ENCODE measurements at regions not wholly inside any gene's neighbourhood (a gene's known extent, or its start where the extent isn't known, plus 50 kb on each side); places are given as distances from the start of the nearest gene placed in this dataset.

- Histone ChIP-seq H3K9me3 (replicated peaks in 1 of 11) (no peaks in the 10 kb centered on the region; a peak in 1 of 22 replicates), H3K9ac (no peak overlapping the region), H3K4me2 (peak overlapping the region in 10 of 11 experiments; percentile 13 to 68 (median 46); a peak in 14 of 22 replicates), H4K20me1 (no peaks in the 10 kb centered on the region), H3K27ac (peak overlapping the region in 3 of 11 experiments; percentile 4 to 13 (median 8); a peak in 3 of 22 replicates), H3K4me1 (peaks cover 0 to 12% (median 10%) of the 10 kb centered on the region in 10 experiments; a peak in 15 of 20 replicates), H3K27me3 (no peaks in the 10 kb centered on the region), H3K4me3 (no peak overlapping the region), H3K36me3 (no peaks in the 10 kb centered on the region)
- TF ChIP-seq Cebpa-rat (IDR thresholded peaks at IDR 0.05): no peak
These were observed 379.8 kb downstream of the VPS13C start for GRCh38 chr15:61680260-61681037.

GRCh38 chr15:61671736-61672135, 388.5 kb downstream of the VPS13C start:
- no peak overlapping the region for H3K4me2 ChIP-seq

GRCh38 chr15:61668444-61668843, 391.8 kb downstream of the VPS13C start:
- Histone ChIP-seq H3K27me3 (no peaks in the 10 kb centered on the region), H3K27ac (no peak overlapping the region), H3K9me3 (replicated peaks in 1 of 11) (no peaks in the 10 kb centered on the region), H3K4me1 (no peaks in the 10 kb centered on the region), H4K20me1 (no peaks in the 10 kb centered on the region), H3K36me3 (no peaks in the 10 kb centered on the region), H3K4me3 (no peak overlapping the region), H3K9ac (no peak overlapping the region), H3K4me2 (no peak overlapping the region)
- TF ChIP-seq Cebpa-rat (IDR thresholded peaks at IDR 0.05): no peak

More at GRCh38 chr15:61671736-61672135, 388.5 kb downstream of the VPS13C start:
- no peaks in the 10 kb centered on the region for H3K36me3 ChIP-seq
- no peak overlapping the region for H3K9ac ChIP-seq
- H3K27me3 ChIP-seq: no peaks in the 10 kb centered on the region
- no peaks in the 10 kb centered on the region for H3K9me3 ChIP-seq (replicated peaks in 1 of 11)
- H3K4me3 ChIP-seq: no peak overlapping the region
- H4K20me1 ChIP-seq: no peaks in the 10 kb centered on the region
- H3K4me1 ChIP-seq: no peaks in the 10 kb centered on the region
- TF ChIP-seq Cebpa-rat (IDR thresholded peaks at IDR 0.05): no peak
- no peak overlapping the region for H3K27ac ChIP-seq

- Histone ChIP-seq H3K36me3 (no peaks in the 10 kb centered on the region), H3K27me3 (no peaks in the 10 kb centered on the region), H4K20me1 (no peaks in the 10 kb centered on the region), H3K9me3 (replicated peaks in 1 of 11) (peaks cover 5 to 10% (median 7%) of the 10 kb centered on the region in 11 experiments; a peak in 12 of 22 replicates), H3K27ac (no peak overlapping the region), H3K9ac (no peak overlapping the region), H3K4me1 (no peaks in the 10 kb centered on the region), H3K4me2 (no peak overlapping the region), H3K4me3 (no peak overlapping the region)
- TF ChIP-seq Cebpa-rat (IDR thresholded peaks at IDR 0.05): no peak
These were observed 398.5 kb downstream of the VPS13C start for GRCh38 chr15:61661791-61662190.

- no peaks in the 10 kb centered on the region for H3K4me1 ChIP-seq
- H3K27ac ChIP-seq: no peak overlapping the region
- TF ChIP-seq Cebpa-rat (IDR thresholded peaks at IDR 0.05): no peak
- H4K20me1 ChIP-seq: no peaks in the 10 kb centered on the region
- H3K27me3 ChIP-seq: no peaks in the 10 kb centered on the region
- peaks cover 5 to 10% (median 7%) of the 10 kb centered on the region in 11 experiments; a peak in 12 of 22 replicates for H3K9me3 ChIP-seq (replicated peaks in 1 of 11)
- no peak overlapping the region for H3K4me2 ChIP-seq
- no peak overlapping the region for H3K4me3 ChIP-seq
- H3K36me3 ChIP-seq: no peaks in the 10 kb centered on the region
- no peak overlapping the region for H3K9ac ChIP-seq
These were observed 399.7 kb downstream of the VPS13C start for GRCh38 chr15:61660579-61660978.

GRCh38 chr15:61659566-61660190, 400.6 kb downstream of the VPS13C start:
- Histone ChIP-seq H3K4me2 (no peak overlapping the region), H3K27ac (no peak overlapping the region), H3K4me3 (no peak overlapping the region), H3K4me1 (no peaks in the 10 kb centered on the region), H3K9ac (no peak overlapping the region), H4K20me1 (no peaks in the 10 kb centered on the region), H3K9me3 (replicated peaks in 1 of 11) (peaks cover 5 to 10% (median 7%) of the 10 kb centered on the region in 11 experiments; a peak in 12 of 22 replicates), H3K27me3 (no peaks in the 10 kb centered on the region), H3K36me3 (no peaks in the 10 kb centered on the region)
- no peak for TF ChIP-seq Cebpa-rat (IDR thresholded peaks at IDR 0.05)

GRCh38 chr15:61657461-61657860, 402.8 kb downstream of the VPS13C start:
- no peak for TF ChIP-seq Cebpa-rat (IDR thresholded peaks at IDR 0.05)
- Histone ChIP-seq H3K4me2 (no peak overlapping the region), H3K9me3 (replicated peaks in 1 of 11) (peaks cover 5 to 10% (median 7%) of the 10 kb centered on the region in 11 experiments; a peak in 12 of 22 replicates), H4K20me1 (no peaks in the 10 kb centered on the region), H3K36me3 (no peaks in the 10 kb centered on the region), H3K4me3 (no peak overlapping the region), H3K9ac (no peak overlapping the region), H3K27me3 (no peaks in the 10 kb centered on the region), H3K27ac (no peak overlapping the region), H3K4me1 (peaks cover 0 to 16% (median 13%) of the 10 kb centered on the region in 10 experiments; a peak in 16 of 20 replicates)

- Histone ChIP-seq H4K20me1 (no peaks in the 10 kb centered on the region), H3K4me3 (no peak overlapping the region), H3K36me3 (no peaks in the 10 kb centered on the region), H3K4me2 (no peak overlapping the region), H3K27ac (no peak overlapping the region), H3K4me1 (peaks cover 0 to 16% (median 13%) of the 10 kb centered on the region in 10 experiments; a peak in 16 of 20 replicates), H3K27me3 (no peaks in the 10 kb centered on the region), H3K9ac (no peak overlapping the region), H3K9me3 (replicated peaks in 1 of 11) (peaks cover 5 to 10% (median 7%) of the 10 kb centered on the region in 11 experiments; a peak in 12 of 22 replicates)
- no peak for TF ChIP-seq Cebpa-rat (IDR thresholded peaks at IDR 0.05)
These were observed 403.9 kb downstream of the VPS13C start for GRCh38 chr15:61656391-61656790.

GRCh38 chr15:61655881-61656280, 404.4 kb downstream of the VPS13C start:
- no peak overlapping the region for H3K27ac ChIP-seq
- peaks cover 5 to 10% (median 7%) of the 10 kb centered on the region in 11 experiments; a peak in 12 of 22 replicates for H3K9me3 ChIP-seq (replicated peaks in 1 of 11)
- no peaks in the 10 kb centered on the region for H3K27me3 ChIP-seq
- H4K20me1 ChIP-seq: no peaks in the 10 kb centered on the region
- H3K4me3 ChIP-seq: no peak overlapping the region
- H3K9ac ChIP-seq: no peak overlapping the region
- H3K4me2 ChIP-seq: no peak overlapping the region
- TF ChIP-seq Cebpa-rat (IDR thresholded peaks at IDR 0.05): no peak
- H3K36me3 ChIP-seq: no peaks in the 10 kb centered on the region
- peaks cover 0 to 16% (median 13%) of the 10 kb centered on the region in 10 experiments; a peak in 16 of 20 replicates for H3K4me1 ChIP-seq
